AG04450 (cell line): ENCODE measurements at regions not wholly inside any gene's neighbourhood (a gene's known extent, or its start where the extent isn't known, plus 50 kb on each side); places are given as distances from the start of the nearest gene placed in this dataset.

Experiments
- CTCF ChIA-PET: fragments of 300-600, 350-600 bp; formaldehyde crosslinking; extraction: SDS; loops from one replicate; lab custom pipeline; 2022; ENCODE audit warnings: antibody characterized with exemption, inconsistent platforms; lab: Charles Lee
- POLR2A ChIA-PET: fragments of 350-600 bp; formaldehyde crosslinking; extraction: SDS; loops from one replicate; lab custom pipeline; 2021; ENCODE audit warnings: antibody characterized with exemption, inconsistent platforms; lab: Yijun Ruan, JAX
- DNase-seq: peaks from one replicate; pipeline ENCODE4 v3.0.0-alpha.2; 2011; ENCODE audit warnings: low read depth, low spot score
- H3K27ac ChIP-seq: one replicate; pipeline ENCODE4 v1.5.1; 2012; ENCODE audit warnings: low read depth, low read length, control low read depth
- H3K27me3 ChIP-seq: one replicate; pipeline ENCODE4 v1.6.0; 2012; ENCODE audit warnings: low read length; ENCODE audit not compliant: control insufficient read depth, insufficient read depth
- H3K4me3 ChIP-seq: 2 replicates; pipeline ENCODE4 v1.5.1; 2011; ENCODE audit warnings: mild to moderate bottlenecking, low read depth, low read length, control low read depth
- H3K9me3 ChIP-seq: 2 replicates; pipeline ENCODE4 v1.5.1; 2012; ENCODE audit warnings: low read length; ENCODE audit not compliant: control insufficient read depth, insufficient read depth
- TF ChIP-seq, protein P1 (sequence below): IDR thresholded peaks from 2 replicates; pipeline ENCODE4 v1.5.1; 2011; ENCODE audit warnings: low read depth, low read length, control low read depth, inconsistent platforms

- H3K27ac ChIP-seq = no peak overlapping the region
- TF ChIP-seq, protein P1, sequence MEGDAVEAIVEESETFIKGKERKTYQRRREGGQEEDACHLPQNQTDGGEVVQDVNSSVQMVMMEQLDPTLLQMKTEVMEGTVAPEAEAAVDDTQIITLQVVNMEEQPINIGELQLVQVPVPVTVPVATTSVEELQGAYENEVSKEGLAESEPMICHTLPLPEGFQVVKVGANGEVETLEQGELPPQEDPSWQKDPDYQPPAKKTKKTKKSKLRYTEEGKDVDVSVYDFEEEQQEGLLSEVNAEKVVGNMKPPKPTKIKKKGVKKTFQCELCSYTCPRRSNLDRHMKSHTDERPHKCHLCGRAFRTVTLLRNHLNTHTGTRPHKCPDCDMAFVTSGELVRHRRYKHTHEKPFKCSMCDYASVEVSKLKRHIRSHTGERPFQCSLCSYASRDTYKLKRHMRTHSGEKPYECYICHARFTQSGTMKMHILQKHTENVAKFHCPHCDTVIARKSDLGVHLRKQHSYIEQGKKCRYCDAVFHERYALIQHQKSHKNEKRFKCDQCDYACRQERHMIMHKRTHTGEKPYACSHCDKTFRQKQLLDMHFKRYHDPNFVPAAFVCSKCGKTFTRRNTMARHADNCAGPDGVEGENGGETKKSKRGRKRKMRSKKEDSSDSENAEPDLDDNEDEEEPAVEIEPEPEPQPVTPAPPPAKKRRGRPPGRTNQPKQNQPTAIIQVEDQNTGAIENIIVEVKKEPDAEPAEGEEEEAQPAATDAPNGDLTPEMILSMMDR = no peak
- peaks cover 5% of the 10 kb centered on the region for H3K27me3 ChIP-seq
- DNase-seq = no peak
- no peak overlapping the region for H3K4me3 ChIP-seq
- ChIA-PET CTCF (no interaction called here), POLR2A (no interaction called here)
- H3K9me3 ChIP-seq = 0 out of 2 replicates have a peak, but pooled peaks cover 5% of the 10 kb centered on the region
These were observed 176.5 kb upstream of the ARID1B start for GRCh38 chr6:156600678-156601077.

GRCh38 chr6:156599978-156600590 is 177.1 kb upstream of the ARID1B start:
- no peak for DNase-seq
- Histone ChIP-seq H3K4me3 (no peak overlapping the region), H3K27me3 (peaks cover 5% of the 10 kb centered on the region), H3K27ac (no peak overlapping the region), H3K9me3 (0 out of 2 replicates have a peak, but pooled peaks cover 5% of the 10 kb centered on the region)
- CTCF ChIA-PET = no interaction called here
- TF ChIP-seq, protein P1 = no peak
- POLR2A ChIA-PET = no interaction called here

GRCh38 chr6:156599366-156599765 is 177.8 kb upstream of the ARID1B start:
- Histone ChIP-seq H3K9me3 (no peaks in the 10 kb centered on the region), H3K27me3 (peaks cover 5% of the 10 kb centered on the region), H3K27ac (no peak overlapping the region), H3K4me3 (no peak overlapping the region)
- DNase-seq = no peak
- TF ChIP-seq, protein P1 = no peak
- ChIA-PET CTCF (no interaction called here), POLR2A (no interaction called here)

DNA sequence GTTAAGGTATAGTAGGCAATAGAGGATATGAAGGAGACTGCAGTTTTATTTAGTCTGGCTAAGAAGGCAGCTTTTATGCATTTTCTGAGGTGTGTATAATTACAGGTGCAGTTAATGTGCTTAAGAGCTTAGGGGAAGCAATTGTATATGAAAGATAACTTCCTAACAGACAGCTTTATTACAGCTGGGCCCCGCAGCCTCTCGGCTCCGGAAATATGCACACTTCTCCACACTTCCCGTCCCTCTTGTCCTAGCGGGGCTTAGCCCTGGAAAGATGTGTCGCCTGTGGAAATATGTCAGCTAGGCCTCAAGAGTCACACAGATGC is 178.4 kb upstream of the ARID1B start:
- ChIA-PET POLR2A (no interaction called here), CTCF (no interaction called here)
- H3K27me3 ChIP-seq = peaks cover 5% of the 10 kb centered on the region
- TF ChIP-seq, protein P1 = no peak
- H3K9me3 ChIP-seq = no peaks in the 10 kb centered on the region
- H3K27ac ChIP-seq = no peak overlapping the region
- no peak for DNase-seq
- no peak overlapping the region for H3K4me3 ChIP-seq

DNA sequence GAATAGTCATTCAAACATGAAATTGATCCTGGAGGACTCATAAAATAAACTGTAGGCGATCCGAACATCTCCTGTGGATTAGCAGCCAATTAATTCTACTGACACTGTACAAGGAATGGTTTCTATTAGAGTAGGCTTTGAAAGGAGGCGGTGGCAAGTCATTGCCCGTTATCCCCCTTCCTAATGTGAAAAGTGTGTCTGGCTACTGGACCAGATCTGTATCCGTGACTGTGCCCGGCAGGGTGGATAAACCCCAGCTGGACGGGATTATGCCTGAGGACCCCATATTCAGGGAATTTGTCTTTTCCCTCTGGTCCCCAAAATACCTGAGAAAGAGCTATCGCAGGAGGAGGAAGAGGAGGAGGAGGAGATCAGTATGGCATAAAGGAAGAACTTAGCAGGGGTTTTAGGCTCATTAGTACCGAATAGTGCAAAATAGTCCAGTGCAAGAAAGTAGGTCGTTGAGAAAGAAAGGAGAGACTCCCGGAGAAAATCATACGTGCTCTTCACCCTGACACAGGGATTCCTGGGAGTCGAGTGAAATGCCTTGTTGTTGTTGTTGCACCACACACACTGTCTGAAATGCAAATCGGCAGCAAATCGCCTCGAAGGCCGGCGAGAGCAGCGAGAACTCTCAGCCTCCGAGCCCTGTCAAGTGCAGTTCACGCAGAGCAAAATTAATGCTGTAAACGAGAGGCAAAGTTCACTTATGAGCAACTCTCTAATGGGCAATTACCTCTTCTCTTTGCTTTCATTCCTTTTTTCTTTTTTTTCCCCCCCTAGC is 178.9 kb upstream of the ARID1B start:
- TF ChIP-seq, protein P1 = no peak
- DNase-seq = no peak
- Histone ChIP-seq H3K27me3 (peaks cover 7% of the 10 kb centered on the region), H3K27ac (no peak overlapping the region), H3K9me3 (no peaks in the 10 kb centered on the region), H3K4me3 (no peak overlapping the region)
- ChIA-PET POLR2A (no interaction called here), CTCF (interaction anchor here (0.5 kb wide), 1 partner anchor 9 kb away, joined by 4 read pairs; no protein-coding TSS in a partner anchor)
